Common myeloid progenitor, CD34-positive (primary cell): ENCODE measurements at regions not wholly inside any gene's neighbourhood (a gene's known extent, or its start where the extent isn't known, plus 50 kb on each side); places are given as distances from the start of the nearest gene placed in this dataset.
"Not testable (repeated sequence)": the region's sequence is repeated elsewhere in the genome, so short reads cannot be mapped to it uniquely, and the experiment has no call there.

Source experiments
- CTCF ChIA-PET: fragments of 350-600 bp; sonication (Branson Sonifier 250); formaldehyde crosslinking; loops from one replicate; lab custom pipeline; 2021; ENCODE audit warnings: antibody characterized with exemption; lab: Charles Lee
- POLR2A ChIA-PET: fragments of 350-600 bp; sonication (Branson Sonifier 250); formaldehyde crosslinking; loops from one replicate; lab custom pipeline; 2021; ENCODE audit warnings: antibody characterized with exemption; lab: Charles Lee
- DNase-seq, 3 donors: peaks; one replicate each; pipeline versions ENCODE4 v3.0.0 to v3.0.0-alpha.2; 2013
- H3K27ac ChIP-seq, 2 experiments: 1 replicate in 1 of 2; 2 replicates in 1 of 2; pipeline ENCODE4 v1.7.0; 2013; ENCODE audit warnings: inconsistent platforms in 2 of 2, low read length in 2 of 2, mild to moderate bottlenecking in 2 of 2, low read depth in 1 of 2, moderate library complexity in 1 of 2; ENCODE audit not compliant: severe bottlenecking in 2 of 2, insufficient read depth in 1 of 2, poor library complexity in 1 of 2
- H3K27me3 ChIP-seq, 5 experiments: replicated peaks in 2 of 5; 1 replicate in 3 of 5; 2 replicates in 2 of 5; pipeline versions ENCODE4 v1.6.1 to v1.7.0; 2013; ENCODE audit warnings: low read length in 4 of 5, mild to moderate bottlenecking in 2 of 5, moderate library complexity in 2 of 5, inconsistent platforms in 1 of 5; ENCODE audit not compliant: insufficient read depth in 5 of 5, control insufficient read depth in 4 of 5
- H3K36me3 ChIP-seq, 4 experiments: 1 replicate in 2 of 4; 2 replicates in 2 of 4; pipeline versions ENCODE4 v1.6.1 to v1.7.0; 2013; ENCODE audit warnings: low read length in 3 of 4, control low read depth in 1 of 4, mild to moderate bottlenecking in 1 of 4; ENCODE audit not compliant: control insufficient read depth in 4 of 4, insufficient read depth in 4 of 4
- H3K4me1 ChIP-seq, 4 experiments: 1 replicate in 3 of 4; 2 replicates in 1 of 4; pipeline versions ENCODE4 v1.6.1 to v1.7.1; 2013; ENCODE audit warnings: low read length in 3 of 4, mild to moderate bottlenecking in 3 of 4, control low read depth in 1 of 4, inconsistent platforms in 1 of 4, moderate library complexity in 1 of 4; ENCODE audit not compliant: control insufficient read depth in 4 of 4, insufficient read depth in 4 of 4; ENCODE audit errors: control extremely low read depth in 1 of 4
- H3K4me3 ChIP-seq, 7 experiments: 1 replicate in 4 of 7; 2 replicates in 3 of 7; pipeline versions ENCODE4 v1.5.1 to v1.7.0; 2013; ENCODE audit warnings: mild to moderate bottlenecking in 7 of 7, low read length in 6 of 7, moderate library complexity in 6 of 7, inconsistent platforms in 2 of 7, low read depth in 2 of 7, control low read depth in 1 of 7; ENCODE audit not compliant: insufficient read depth in 4 of 7, control insufficient read depth in 1 of 7; ENCODE audit errors: extremely low read depth in 1 of 7
- H3K9me3 ChIP-seq, 5 experiments: 1 replicate in 4 of 5; 2 replicates in 1 of 5; pipeline versions ENCODE4 v1.6.1 to v1.7.1; 2013; ENCODE audit warnings: low read length in 4 of 5, mild to moderate bottlenecking in 2 of 5, inconsistent platforms in 1 of 5, low read depth in 1 of 5, moderate library complexity in 1 of 5; ENCODE audit not compliant: control insufficient read depth in 4 of 5, insufficient read depth in 2 of 5; ENCODE audit errors: control extremely low read depth in 1 of 5
- WGBS: methylation state at CpG from one replicate; pipeline ENCODE4 v1.1.5; 2013; ENCODE audit not compliant: insufficient coverage; 5-methylcytosine and 5-hydroxymethylcytosine counted together

DNA sequence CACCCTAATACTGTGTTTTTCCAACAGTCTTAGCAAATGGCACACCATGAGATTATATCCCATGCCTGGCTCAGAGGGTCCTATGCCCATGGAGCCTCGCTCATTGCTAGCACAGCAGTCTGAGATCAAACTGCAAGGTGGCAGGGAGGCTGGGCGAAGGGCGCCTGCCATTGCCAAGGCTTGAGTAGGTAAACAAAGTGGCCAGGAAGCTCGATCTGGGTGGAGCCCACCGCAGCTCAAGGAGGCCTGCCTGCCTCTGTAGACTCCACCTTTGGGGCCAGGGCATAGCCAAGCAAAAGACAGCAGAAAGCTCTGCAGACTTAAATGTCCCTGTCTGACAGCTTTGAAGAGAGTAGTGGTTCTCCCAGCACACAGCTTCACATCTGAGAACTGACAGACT is 188.2 kb upstream of the ADGRL3 start:
- 95% methylated on average over 5 of the region's 5 CpGs for WGBS
- H3K27me3 ChIP-seq, DNase-seq, H3K4me3 ChIP-seq, CTCF ChIA-PET, H3K27ac ChIP-seq, H3K4me1 ChIP-seq, POLR2A ChIA-PET, H3K9me3 ChIP-seq, H3K36me3 ChIP-seq: not testable (repeated sequence)

DNA sequence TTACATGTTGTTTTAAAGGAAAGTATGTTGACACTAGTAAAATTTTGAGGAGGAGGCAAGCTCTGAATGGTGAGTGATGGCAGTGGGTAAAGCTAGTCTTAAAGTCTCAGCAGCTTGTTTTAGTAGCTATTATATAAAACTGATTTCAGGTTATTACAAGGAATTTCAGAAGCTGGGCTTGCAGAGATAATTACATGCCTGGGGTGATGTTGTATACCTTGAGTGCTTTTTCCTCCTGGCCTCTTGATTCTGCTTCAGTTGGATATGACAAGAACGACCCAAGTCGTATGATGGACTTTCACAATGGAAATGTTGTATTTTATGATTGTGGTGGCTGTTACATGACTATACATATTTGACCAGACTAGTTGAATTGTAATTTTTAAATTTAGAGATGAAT is 175.5 kb upstream of the ADGRL3 start:
- H3K27me3 ChIP-seq: no peaks in the 10 kb centered on the region
- DNase-seq: no peak
- no peaks in the 10 kb centered on the region for H3K4me1 ChIP-seq
- no CpG with 5 or more reads among the region's 2 CpGs for WGBS
- ChIA-PET POLR2A (no interaction called here), CTCF (no interaction called here)
- H3K4me3 ChIP-seq: no peak overlapping the region
- no peaks in the 10 kb centered on the region for H3K9me3 ChIP-seq
- no peak overlapping the region for H3K27ac ChIP-seq
- no peaks in the 10 kb centered on the region for H3K36me3 ChIP-seq

DNA sequence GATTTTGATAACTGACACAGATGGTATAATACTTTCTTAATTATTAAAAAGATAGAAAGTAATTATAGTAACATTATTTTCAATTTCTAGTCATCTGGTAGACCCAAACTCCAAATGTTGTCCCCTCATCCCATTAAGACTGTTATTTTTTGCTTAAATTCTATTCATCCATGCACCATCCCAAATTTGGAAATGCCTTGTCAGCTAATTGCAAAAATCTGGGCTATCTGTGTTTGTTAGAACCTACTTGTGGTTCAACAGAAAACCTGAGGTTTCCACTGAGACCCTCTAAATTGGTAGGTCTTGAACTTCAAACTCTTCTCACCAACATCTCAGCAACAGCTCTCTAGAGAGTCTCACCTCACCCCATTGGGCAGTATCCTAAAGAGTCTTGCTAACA is 172.2 kb upstream of the ADGRL3 start:
- Histone ChIP-seq H3K4me1 (no peaks in the 10 kb centered on the region), H3K27me3 (no peaks in the 10 kb centered on the region), H3K4me3 (no peak overlapping the region), H3K9me3 (no peaks in the 10 kb centered on the region), H3K36me3 (no peaks in the 10 kb centered on the region), H3K27ac (no peak overlapping the region)
- ChIA-PET POLR2A (no interaction called here), CTCF (no interaction called here)
- DNase-seq: no peak

DNA sequence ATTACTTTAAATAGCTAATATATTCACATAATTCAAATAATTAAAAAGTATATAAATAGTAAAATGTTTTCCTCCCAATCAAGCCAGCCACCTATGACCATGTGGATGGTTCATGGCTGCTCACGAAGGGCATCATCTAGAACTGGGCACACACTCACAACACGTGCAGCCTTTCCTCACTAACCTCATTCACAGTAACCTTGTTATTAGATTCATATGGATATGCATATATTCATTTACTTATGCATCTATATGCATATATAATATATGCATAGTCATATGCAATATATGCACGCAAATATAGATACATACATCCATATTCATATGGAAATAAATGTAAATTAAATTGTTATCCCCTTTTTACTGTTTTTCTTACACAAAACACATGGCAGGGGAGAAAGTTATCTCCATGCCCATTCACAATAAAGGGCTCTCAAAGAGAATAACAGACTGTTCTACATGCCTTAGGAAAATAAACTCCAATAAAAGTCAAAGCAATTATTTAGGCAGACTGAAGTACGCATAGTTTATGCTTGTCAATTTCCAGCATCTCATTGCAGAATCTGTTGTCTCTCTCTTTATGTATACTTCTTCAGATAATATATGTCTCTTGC is 163.9 kb upstream of the ADGRL3 start:
- ChIA-PET POLR2A (no interaction called here), CTCF (no interaction called here)
- no peaks in the 10 kb centered on the region for H3K36me3 ChIP-seq
- 100% methylated on average over 1 of the region's 4 CpGs for WGBS
- no peak for DNase-seq
- no peaks in the 10 kb centered on the region for H3K4me1 ChIP-seq
- no peaks in the 10 kb centered on the region for H3K9me3 ChIP-seq
- no peak overlapping the region for H3K27ac ChIP-seq
- H3K27me3 ChIP-seq: no peaks in the 10 kb centered on the region
- H3K4me3 ChIP-seq: no peak overlapping the region

DNA sequence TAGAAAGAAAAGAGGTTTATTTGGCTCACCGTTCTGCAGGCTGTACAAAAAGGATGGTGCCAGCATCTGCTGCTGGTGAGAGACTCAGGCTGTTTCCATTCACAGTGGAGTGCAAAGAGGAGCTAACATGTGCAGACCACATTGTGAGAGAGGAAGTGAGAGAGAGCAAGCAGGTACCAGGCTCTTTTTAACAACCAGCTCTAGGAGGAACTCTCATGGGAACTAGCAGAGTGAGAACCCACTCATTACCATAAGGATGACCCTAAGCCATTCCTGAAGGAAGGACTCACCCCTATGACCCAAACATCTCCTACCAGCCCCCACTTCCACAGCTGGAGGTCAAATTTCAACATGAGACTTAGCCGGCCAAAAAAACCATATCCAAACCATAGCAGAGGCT is 158.6 kb upstream of the ADGRL3 start:
- WGBS: 100% methylated on average over 1 of the region's 2 CpGs

DNA sequence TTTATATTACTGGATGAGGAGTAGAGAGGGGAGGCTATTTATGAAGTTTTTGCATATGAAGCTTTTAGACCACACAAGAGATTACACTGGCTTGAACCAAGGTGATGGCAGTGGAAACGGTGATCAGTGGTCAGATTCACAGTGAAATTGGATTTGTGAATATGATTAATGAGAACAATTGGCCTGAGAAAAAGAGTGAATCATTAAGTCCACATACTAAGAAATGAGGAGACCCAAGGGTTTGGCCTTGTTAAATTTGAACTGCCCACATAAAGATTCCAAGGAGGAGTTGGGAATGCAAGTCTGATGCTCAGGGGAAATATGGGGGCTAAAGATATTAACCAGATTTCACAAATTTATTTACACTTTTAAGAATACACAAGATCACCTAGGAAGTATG is 155.3 kb upstream of the ADGRL3 start:
- ChIA-PET POLR2A (no interaction called here), CTCF (no interaction called here)
- no peaks in the 10 kb centered on the region for H3K36me3 ChIP-seq
- H3K27me3 ChIP-seq: no peaks in the 10 kb centered on the region
- no peak overlapping the region for H3K27ac ChIP-seq
- no peaks in the 10 kb centered on the region for H3K9me3 ChIP-seq
- H3K4me1 ChIP-seq: no peaks in the 10 kb centered on the region
- DNase-seq: no peak
- no peak overlapping the region for H3K4me3 ChIP-seq
- WGBS: 100% methylated on average over 1 of the region's 1 CpG

More for the DNA sequence above, 158.6 kb upstream of the ADGRL3 start:
- DNase-seq: no peak
- ChIA-PET CTCF (no interaction called here), POLR2A (no interaction called here)
- no peaks in the 10 kb centered on the region for H3K4me1 ChIP-seq
- H3K27ac ChIP-seq: no peak overlapping the region
- H3K4me3 ChIP-seq: no peak overlapping the region
- H3K27me3 ChIP-seq: no peaks in the 10 kb centered on the region
- no peaks in the 10 kb centered on the region for H3K36me3 ChIP-seq
- no peaks in the 10 kb centered on the region for H3K9me3 ChIP-seq

DNA sequence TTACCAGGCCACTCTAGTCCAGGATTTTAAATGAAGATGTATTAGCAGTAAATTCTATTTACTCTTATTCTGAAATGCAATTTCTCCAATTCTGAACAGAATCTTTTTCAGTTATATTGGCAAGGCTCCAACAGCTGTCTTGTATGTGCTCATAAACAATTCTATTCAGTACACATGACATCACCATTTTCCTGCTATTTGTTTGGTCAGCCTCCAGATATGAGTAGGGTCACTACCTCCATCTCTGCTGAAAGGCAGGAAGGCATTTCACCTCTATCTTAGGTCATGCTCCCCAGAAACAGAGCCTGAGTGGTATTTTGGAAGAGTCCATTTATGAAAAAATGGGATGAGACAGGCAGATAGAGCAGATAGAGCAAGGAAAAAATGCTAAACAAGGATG is 151.1 kb upstream of the ADGRL3 start:
- no peaks in the 10 kb centered on the region for H3K9me3 ChIP-seq
- no peaks in the 10 kb centered on the region for H3K27me3 ChIP-seq
- no peak overlapping the region for H3K4me3 ChIP-seq
- no peaks in the 10 kb centered on the region for H3K4me1 ChIP-seq
- no peak for DNase-seq
- H3K27ac ChIP-seq: no peak overlapping the region
- ChIA-PET CTCF (no interaction called here), POLR2A (no interaction called here)
- H3K36me3 ChIP-seq: no peaks in the 10 kb centered on the region
